Right ventricle myocardium superior (tissue), 1 donor: ENCODE measurements at regions not wholly inside any gene's neighbourhood (a gene's known extent, or its start where the extent isn't known, plus 50 kb on each side); places are given as distances from the start of the nearest gene placed in this dataset.
A peak's percentile ranks its signal among the peaks of the same experiment; 100 is the strongest.
"Not testable (repeated sequence)": the region's sequence is repeated elsewhere in the genome, so short reads cannot be mapped to it uniquely, and the experiment has no call there.

Source experiments
- ATAC-seq: fragments of 200-7000 bp; cut with Tn5 transposase; one replicate; pipeline ENCODE4 v1.9.1; 2020; ENCODE audit warnings: mild to moderate bottlenecking; ENCODE audit not compliant: poor library complexity
- DNase-seq: peaks from one replicate; pipeline ENCODE4 v3.0.0-alpha.2; 2020
- intact Hi-C: fragments of 100-400 bp; cut with DNase I; formaldehyde crosslinking; loops from one replicate; pipeline ENCODE4 v1.11.2; 2022
- donor health status: DM: no; HTN: yes; CAD: no; lungs with severe emphysema.

DNA sequence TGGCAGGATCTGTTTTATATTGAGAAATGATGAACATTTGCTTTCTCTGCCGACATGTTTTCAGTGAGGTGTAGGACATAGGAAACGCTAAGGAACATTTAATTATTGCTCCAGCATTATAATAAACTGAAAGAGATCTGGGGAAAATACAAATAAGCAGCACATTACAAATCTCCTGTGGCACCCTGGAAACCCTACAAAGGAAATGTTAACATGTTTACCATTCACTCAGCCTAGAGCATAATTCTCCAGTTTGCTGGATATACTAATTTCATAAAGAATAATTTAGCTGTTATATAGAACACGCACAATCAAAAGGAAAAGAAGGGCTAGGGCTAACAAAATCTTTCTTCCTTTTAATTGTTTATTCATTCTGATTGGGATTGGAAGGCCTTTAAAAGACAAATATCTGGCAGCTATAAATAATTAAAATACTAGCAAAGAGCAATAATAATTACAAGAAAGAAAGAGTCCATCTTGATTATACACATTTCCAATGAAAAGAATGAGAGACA, 299.4 kb downstream of the CRPPA start:
- no peak for ATAC-seq
- intact Hi-C loops, result no loop called here
- no peak for DNase-seq

DNA sequence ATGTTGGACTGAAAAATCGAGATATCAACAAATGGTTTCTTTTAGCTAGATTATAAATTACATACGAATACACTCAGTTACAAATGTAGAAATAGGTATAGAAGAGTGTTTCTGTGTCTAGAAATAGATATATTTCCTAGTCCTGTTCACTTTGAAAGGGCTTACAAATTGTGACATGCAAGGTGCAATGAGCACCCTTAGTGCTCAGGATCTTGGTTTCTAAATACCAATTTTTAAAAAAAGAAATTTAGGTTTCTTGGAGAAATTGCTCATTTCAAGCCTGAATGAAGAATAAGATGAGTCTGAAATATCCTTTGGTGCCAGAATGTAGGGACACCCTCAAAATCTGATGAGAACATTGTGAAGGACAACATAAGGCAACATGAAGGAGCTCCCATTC, 306.0 kb downstream of the CRPPA start:
- DNase-seq (no peak), ATAC-seq (no peak)
- intact Hi-C loops, result loop anchor here (10.0 kb wide), 1 partner anchor 449 kb away; no protein-coding TSS in a partner anchor

DNA sequence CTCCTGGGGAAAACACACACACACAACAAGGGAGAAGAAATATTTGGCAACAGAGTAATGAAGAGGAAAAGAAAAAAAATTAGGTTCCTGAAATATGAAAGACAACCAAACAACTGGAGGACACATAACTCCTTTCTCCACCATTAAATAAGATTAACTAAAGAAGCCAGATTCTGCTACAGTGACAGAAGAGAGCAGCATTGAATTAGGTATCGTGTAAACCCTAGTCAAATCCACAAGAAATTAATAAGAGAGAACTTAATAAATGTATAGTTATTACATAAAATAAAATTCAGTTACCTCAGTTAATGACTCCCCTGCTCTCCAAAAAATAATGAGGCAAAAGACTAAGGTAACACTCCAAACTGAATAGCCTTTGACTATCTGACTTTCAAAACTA, 306.7 kb downstream of the CRPPA start:
- intact Hi-C loops, result loop anchor here (10.0 kb wide), 1 partner anchor 450 kb away; no protein-coding TSS in a partner anchor
- ATAC-seq (no peak), DNase-seq (no peak)

DNA sequence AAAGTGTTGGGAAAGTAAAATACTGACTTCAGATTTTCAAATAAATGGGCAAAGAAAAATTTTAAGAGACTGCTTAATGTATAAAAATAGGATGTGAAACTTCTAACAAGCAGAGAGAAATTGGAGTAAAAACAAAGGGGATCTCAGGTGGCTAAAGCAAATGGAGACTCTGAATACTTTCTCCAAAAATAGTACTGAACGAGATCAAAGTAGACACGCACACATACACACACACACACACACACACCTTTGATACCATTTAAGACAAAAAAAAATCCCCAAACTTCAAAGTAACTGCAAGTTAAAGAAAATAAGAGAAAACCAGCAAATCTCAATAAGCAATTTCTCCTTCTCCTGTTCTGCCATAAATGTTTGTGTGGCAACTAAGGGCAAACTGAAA, 307.3 kb downstream of the CRPPA start:
- ATAC-seq (no peak), DNase-seq (no peak)
- intact Hi-C loops, result loop anchor here (10.0 kb wide), 1 partner anchor 451 kb away; no protein-coding TSS in a partner anchor

DNA sequence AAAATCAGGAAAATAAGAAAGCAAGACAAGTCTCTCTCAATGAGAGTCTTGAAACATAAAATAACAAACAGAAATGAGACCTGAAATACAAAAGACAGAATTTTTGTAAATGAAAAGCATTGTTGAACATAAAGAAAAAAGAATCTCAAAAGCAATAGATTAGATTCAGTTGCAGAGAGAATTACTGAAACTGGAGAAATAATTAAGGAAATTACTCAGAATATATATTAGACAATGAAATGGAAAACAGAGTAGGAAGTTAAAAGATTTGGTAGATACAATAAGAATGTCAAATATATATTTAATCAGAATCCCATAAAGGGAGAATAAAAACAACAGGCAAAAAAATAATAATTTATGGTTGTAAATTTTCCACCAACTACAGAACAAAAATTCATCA, 308.3 kb downstream of the CRPPA start:
- DNase-seq (no peak), ATAC-seq (no peak)
- intact Hi-C loops, result loop anchor here (10.0 kb wide), 1 partner anchor 452 kb away; no protein-coding TSS in a partner anchor

DNA sequence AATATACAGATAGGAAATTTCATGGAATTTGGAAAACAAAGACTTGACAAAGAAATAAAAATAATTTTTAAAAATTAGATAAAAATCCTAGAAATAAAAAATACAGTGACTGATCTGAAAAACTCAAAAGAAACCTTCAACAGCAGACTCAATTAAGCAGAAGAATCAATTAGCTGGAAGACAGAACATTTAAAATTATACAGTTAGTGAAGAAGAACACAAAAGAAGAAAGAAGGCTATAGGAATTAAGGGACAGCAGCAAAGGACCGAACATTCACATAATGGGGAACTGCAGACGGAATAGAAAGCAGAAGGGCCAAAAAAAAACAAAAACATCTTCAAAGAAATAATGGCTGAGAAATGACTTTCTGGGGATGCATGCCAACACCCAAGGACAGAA, 314.5 kb downstream of the CRPPA start:
- ATAC-seq (no peak), DNase-seq (no peak)
- intact Hi-C loops, result no loop called here

DNA sequence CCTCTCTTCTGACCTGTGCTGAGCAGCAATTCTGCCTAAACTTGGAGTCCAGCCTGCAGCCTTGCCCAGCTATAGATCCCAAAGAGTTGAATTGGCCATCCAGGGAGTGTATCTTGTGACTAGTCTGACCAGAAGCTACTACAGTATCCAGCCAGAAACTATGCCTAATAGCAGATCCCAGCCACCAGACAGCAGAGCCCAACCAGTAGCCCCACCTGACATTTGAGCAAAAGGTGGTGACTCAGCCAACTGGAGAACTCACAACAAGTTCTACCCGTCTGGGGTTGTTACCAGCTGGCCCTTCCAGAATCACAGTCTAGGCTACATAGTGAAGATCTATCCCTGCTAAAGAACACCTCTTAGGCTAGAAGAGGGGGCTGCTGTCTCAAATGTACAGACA, 315.0 kb downstream of the CRPPA start:
- no peak for DNase-seq
- no peak for ATAC-seq
- intact Hi-C loops, result no loop called here

DNA sequence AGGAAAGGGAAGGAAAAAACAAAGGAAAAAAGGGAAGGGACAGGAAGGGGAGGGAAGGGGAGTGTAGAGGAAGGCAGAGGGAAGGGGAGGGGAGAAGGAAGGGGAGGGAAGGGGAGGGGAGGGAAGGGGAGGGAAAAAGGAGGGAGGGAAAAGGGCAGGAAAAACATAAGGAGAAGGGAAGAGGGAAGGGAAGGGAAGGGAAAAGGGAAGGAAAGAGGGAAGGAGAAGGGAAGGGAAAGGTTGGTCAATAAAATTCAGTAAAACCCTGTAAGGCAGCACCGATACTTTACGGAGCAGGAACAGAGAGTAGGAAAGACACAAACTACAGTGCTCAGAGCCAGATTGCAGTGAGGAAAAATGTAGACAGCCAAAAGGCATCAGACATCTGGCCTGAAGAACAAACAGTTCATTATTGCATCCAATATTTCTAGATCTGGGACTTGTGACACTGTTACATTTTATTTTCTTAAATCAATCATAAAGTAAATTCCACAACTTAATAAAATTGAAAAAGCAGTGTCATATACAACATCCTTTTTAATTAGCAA, 322.0 kb downstream of the CRPPA start:
- DNase-seq, result no peak
- intact Hi-C loops, result no loop called here
- peak; percentile 75 for ATAC-seq

DNA sequence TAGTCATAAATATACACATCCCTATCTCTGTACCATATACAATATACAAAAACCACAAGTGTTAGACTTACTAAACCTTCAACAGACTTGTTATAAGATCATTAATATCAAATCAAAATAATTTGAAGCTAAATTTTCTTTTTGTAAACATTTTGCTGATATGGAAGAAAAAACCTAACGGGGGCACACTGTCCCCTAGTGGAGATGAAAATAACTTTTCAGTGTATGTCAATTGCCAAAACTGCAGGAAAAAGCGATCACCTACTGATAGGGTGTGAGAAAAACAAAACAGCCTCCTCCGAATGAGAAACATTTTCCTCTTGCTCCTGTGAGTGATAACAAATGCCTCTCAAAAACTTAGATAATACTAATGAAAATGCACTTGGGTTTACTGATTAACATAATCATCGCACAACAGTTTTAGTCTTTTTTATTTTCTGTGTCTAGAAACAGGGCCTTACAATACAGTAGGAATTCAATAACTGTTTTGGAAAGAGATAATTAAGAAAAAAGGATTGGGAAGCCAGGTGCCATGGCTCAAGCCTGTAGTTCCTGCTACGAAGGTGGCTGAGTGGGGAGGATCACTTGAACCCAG, 322.7 kb downstream of the CRPPA start:
- DNase-seq (no peak), ATAC-seq (peak; percentile 64)
- intact Hi-C loops, result no loop called here

DNA sequence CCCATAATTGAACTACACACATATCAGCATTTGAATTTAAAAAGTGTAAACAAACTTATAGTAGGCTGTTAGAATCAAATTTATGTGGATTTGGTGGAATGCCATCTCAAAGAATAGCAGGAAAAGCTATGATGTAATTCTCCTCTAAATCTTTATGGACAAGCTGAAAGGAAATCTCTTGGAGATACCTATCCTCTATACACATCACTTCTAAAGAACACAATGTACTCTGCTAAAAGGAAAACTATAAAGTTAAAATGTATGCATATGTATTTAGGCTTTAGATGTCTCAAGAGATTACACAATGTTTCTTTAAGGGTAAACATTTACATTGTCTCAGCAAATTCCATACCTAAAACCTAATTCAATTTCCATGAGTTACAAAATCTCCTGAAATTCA, 323.3 kb downstream of the CRPPA start:
- ATAC-seq, result no peak
- DNase-seq, result no peak
- intact Hi-C loops, result no loop called here

DNA sequence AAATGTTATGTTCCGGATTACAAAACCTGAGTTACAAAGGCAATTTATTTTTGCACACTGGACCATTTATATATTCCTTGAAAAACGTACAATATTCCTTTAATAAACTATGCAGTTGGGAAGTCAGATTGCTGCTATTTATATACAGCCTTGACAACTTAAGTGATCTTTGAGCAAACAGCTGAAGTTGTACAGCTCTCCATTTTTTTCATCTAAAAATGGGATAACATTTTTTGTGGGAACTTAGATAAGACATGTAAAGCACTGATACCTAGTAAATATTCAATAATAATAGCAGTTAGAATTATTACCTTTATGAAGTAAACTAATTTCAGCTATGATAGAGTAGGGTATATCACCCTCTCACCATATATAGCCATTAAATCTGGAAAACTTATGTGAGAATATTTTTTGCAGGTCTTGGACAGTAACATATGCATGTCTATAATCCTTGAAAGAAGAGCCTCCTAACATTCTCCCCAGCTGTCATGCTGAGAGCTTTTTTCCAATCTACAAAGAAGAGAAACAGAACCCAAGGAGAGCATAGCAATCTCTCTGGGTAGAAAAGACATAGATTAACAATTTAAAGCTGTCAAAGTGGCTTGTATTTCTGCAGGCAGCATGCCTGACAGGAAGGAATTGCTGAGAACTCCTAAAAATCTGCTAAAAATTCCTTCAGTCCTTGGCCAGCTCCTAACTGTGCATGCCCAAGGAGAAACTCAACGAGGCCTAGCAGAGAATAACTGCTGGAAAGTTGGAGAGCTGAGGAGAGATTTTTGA, 326.0 kb downstream of the CRPPA start:
- ATAC-seq (no peak), DNase-seq (no peak)
- intact Hi-C loops, result no loop called here

DNA sequence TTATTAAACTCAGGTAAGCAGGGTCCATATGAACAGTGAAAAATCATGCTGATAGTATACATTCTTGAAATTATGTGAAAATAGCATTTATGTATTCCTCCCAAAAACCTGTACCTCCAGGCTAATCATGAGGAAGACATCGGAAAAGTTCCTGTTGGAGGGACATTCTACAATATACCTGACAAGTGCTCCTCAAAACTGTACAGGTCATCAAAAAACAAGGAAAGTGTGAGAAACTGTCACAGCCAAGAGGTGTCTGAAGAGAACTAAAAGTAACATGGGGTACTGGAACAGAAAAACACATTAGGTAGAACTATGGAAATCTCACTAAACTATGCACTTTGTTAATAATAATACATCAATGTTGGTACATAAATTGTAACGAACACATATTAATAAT, 326.7 kb downstream of the CRPPA start:
- intact Hi-C loops, result no loop called here
- ATAC-seq (no peak), DNase-seq (no peak)

DNA sequence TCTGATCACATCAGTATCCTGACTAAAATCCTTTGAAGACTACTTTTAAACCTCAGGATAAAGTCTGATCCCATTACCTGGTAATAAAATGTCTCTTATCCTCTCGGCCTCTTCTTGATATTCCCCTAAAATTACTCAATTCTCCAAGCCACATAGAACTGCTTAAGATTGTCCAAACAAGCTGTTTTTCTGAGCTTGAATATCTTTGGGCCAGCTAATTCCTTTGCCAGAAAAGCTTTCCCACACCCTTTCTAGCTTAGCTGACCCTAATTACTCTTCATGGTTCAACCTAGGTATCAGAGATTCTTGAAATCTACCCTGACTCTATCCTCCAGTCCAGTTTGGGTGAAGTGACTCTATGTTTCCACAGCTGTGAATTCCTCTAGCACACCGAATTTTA, 328.6 kb downstream of the CRPPA start:
- no peak for DNase-seq
- intact Hi-C loops, result no loop called here
- ATAC-seq, result peak; percentile 45

DNA sequence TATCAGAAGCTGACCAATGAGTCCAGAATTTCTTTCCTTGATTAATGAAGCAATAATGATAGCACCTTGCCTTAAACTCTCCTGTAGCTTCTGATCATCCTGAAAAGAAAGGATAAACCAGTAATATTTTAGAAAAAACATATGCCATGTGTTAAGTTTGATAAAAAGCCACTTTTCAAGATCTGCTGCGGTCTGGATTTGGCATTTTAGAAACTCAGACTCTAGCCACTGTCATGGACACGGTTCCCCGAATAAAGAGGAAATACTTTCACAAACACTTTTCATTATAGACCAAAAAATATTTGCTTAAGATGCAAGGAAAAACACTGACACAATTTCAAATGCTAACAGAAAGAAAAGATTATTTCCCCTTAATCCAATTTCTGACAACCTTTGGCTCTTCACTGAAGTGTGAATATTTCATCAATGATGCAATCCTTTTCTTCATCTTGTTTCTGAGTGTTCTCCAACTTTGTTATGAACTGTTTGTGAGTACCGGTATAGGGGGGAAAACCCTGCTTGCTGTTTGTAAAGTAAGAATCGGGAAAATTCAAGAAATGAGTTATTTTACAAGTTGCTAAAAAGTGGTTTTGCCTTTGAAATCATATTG, 329.5 kb downstream of the CRPPA start:
- intact Hi-C loops, result no loop called here
- no peak for DNase-seq
- peak; percentile 72 for ATAC-seq

DNA sequence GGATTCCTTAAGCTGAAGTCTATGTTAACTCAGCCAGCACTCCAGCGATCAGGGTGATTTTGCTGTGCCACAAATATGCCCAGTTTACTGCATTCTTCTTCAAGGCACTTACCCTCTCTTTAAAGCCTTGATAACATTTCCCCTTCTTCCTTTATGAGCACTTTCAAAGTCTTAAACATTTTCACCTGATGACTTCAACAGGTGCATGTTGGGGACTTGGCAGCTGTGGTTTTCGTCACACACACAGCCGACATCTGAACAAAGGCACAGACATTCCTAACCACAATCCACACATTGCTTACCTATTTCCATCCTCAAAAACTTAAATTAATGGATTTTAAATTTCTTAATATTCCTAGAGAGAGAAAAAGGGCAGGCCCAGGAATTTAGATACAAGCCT, 331.5 kb downstream of the CRPPA start:
- ATAC-seq, result no peak
- intact Hi-C loops, result no loop called here

DNA sequence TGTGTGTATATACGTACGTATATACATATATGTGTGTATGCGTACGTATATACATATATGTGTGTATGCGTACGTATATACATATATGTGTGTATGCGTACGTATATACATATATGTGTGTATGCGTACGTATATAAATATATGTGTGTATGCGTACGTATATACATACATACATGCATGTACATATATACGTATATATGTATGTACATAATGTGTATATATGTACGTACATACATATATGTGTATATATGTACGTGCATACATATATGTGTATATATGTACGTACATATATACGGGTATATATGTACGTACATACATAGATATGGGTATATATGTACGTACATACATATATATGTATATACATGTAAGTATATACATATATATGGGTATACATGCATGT, 332.1 kb downstream of the CRPPA start:
- intact Hi-C loops, result no loop called here
- no peak for DNase-seq
- no peak for ATAC-seq

More for the DNA sequence above, 331.5 kb downstream of the CRPPA start:
- no peak for DNase-seq

DNA sequence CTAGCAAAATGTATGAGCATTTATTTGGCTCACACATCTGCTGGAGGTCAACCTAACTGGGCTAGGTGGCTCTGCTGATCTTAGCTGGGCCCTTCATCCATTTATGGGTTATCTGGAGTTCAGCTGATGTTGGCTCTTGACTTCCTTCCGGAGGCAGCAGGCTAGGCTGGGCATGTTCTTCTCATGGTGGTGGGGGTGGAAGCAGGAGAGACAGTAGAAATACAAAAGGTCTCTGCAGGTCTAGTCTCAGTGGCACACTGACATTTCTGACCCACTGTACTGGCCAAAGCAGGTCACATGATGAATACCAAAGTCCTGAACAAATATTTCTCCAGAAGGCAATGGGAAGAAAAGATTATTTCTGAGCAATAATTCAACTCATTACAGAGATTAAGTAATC, 334.6 kb downstream of the CRPPA start:
- intact Hi-C loops, result no loop called here
- DNase-seq, result no peak
- ATAC-seq, result no peak

DNA sequence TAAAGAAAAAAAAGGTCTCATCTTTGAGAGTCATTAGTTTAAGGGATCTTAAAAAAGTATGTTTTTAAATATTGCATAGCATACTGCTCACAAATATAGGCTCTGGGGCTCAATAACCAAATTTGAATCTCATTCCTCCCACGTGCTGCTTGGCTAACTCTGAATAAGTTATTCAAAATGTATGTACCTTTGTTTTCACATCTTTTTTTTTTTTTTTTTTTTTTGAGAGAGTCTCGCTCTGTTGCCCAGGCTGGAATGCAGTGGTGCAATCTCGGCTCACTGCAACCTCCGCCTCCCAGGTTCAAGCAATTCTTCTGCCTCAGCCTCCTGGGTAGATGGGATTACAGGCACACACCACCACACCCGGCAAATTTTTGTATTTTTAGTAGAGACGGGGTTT, 335.6 kb downstream of the CRPPA start:
- ATAC-seq, DNase-seq, intact Hi-C loops: not testable (repeated sequence)

DNA sequence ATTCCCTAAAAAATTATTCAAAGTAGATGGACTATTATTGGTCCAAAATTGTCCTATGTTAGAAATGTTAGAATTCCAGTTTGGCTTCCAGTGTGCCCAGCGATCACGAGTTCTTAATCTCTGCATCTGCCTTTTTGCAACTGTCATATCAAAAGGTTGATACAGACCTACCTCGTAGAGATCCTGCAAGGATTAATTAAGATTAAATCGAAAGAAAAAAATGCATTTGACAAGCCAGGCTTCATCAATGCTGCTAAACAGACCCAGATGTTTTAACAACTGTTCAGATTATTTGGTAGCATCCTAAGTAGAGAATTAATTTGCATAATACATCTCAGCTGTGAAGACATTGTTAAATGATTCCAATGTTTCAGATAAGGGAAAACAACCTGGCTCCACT, 336.5 kb downstream of the CRPPA start:
- DNase-seq (no peak), ATAC-seq (no peak)
- intact Hi-C loops, result no loop called here

DNA sequence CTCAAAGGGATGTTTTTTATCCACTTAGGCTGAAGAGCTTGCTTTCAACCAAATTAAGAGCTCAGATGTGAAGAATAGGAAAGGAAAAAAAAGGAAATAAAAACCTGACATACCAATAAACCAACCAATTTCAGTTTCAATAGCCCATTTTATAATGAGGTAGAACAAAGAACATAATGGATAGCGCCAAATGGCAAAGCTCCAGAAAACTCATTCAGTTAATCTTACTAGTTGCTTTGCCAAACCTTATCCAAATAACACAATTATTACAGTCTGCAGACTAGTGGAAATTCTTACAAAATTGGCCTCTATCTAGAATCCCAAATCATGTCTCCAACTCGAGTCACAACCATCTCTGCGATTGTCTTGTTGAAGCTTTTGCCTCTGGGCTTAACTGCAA, 337.0 kb downstream of the CRPPA start:
- intact Hi-C loops, result no loop called here
- DNase-seq (no peak), ATAC-seq (no peak)
